Heart right ventricle (tissue), 16 donors: ENCODE measurements at regions not wholly inside any gene's neighbourhood (a gene's known extent, or its start where the extent isn't known, plus 50 kb on each side); places are given as distances from the start of the nearest gene placed in this dataset.

Experiments used
- ATAC-seq, 8 donors: fragments of 200-7000 bp; cut with Tn5 transposase; one replicate each; pipeline ENCODE4 v1.9.1; 2020; ENCODE audit warnings: mild to moderate bottlenecking in 8 of 8, moderate library complexity in 8 of 8, moderate number of reproducible peaks in 1 of 8
- DNase-seq, 2 donors: peaks; one replicate each; pipeline ENCODE4 v3.0.0-alpha.2; 2020
- H3K27ac ChIP-seq, 10 donors: fragments of 200-600 bp; sonication (generic) in 2 of 10; one replicate each; pipeline versions ENCODE4 v1.5.0 to v1.8.0; 2020 to 2022; ENCODE audit warnings: mild to moderate bottlenecking in 3 of 10
- H3K27me3 ChIP-seq, 7 donors: fragments of 200-600 bp; one replicate each; pipeline ENCODE4 v1.8.0; 2021 to 2022; ENCODE audit warnings: mild to moderate bottlenecking in 2 of 7
- H3K36me3 ChIP-seq, 9 donors: fragments of 200-600 bp; sonication (generic) in 1 of 9; one replicate each; pipeline versions ENCODE4 v1.5.0 to v1.8.0; 2020 to 2022; ENCODE audit warnings: mild to moderate bottlenecking in 2 of 9
- H3K4me1 ChIP-seq, 9 donors: fragments of 200-600 bp; sonication (generic) in 1 of 9; one replicate each; pipeline versions ENCODE4 v1.5.0 to v1.8.0; 2020 to 2022; ENCODE audit warnings: mild to moderate bottlenecking in 4 of 9
- H3K4me3 ChIP-seq, 10 donors: fragments of 200-600 bp; sonication (generic) in 2 of 10; one replicate each; pipeline versions ENCODE4 v1.5.0 to v1.8.0; 2020 to 2022; ENCODE audit warnings: mild to moderate bottlenecking in 7 of 10, moderate library complexity in 2 of 10
- H3K9me3 ChIP-seq, 11 donors: fragments of 200-600 bp in 10 of 11; sonication (generic) in 2 of 11; one replicate each; pipeline versions ENCODE4 v1.5.0 to v1.8.0; 2013 to 2022; ENCODE audit warnings: mild to moderate bottlenecking in 2 of 11, control low read depth in 1 of 11, moderate library complexity in 1 of 11
- CTCF ChIP-seq, 9 donors: fragments of 200-600 bp; sonication (generic) in 2 of 9; IDR thresholded peaks; one replicate each; pipeline versions ENCODE4 v1.5.0 to v1.8.0; 2021 to 2022; ENCODE audit warnings: antibody characterized with exemption in 9 of 9, mild to moderate bottlenecking in 5 of 9, moderate library complexity in 1 of 9
- WGBS, 2 donors: extraction: QIAGEN DNeasy Blood & Tissue Kit; methylation state at CpG; one replicate each; pipeline ENCODE4 v1.1.7; 2013; ENCODE audit warnings: inconsistent platforms in 1 of 2; 5-methylcytosine and 5-hydroxymethylcytosine counted together
- intact Hi-C, 10 donors: fragments of 100-400 bp; cut with DNase I; formaldehyde crosslinking; loops; one replicate each; pipeline versions ENCODE4 v1.11.1 to v1.14.2; 2022
- donor health status: Arrhythmogenic right ventricular cardiomyopathy.
- donor health status: ischemic (EF 13 %, LVEDD 7.1; RV severe dilation, severe dysfunction).
- donor health status: healthy with polysubstance abuse.
- donor health status: DM: no; HTN: yes; CAD: no.
- donor health status: DM: no; HTN: no; CAD: no.
- donor health status: ischemic (EF 25% LVEDD 6.9; RV normal size, moderate dysfunction).
- donor health status: ischemic (EF 25% LVEDD 5.7; RV mildly dilated, moderate dysfunction).
- donor health status: healthy.
- donor health status: DM: yes; HTN: yes; CAD: no.
- donor health status: Ischemic cardiomyopathy.
- donor health status: ischemic (EF 35%, LVEDD 5.7; RV mildly dilated, moderate dysfunction).
- donor health status: nonischemic (EF 11% LVEDD 7.7; RV severe dilation, severe dysfunction).
- donor health status: DM: yes; HTN: yes; CAD: no.
- donor health status: PGD.
- donor health status: ischemic (EF 29% LVEDD 5.4; RV normal size, mild dysfunction).
- donor health status: nonischemic (EF 23%, LVEDD 6.1; RV moderate dilation, normal function).

GRCh38 chr5:77157732-77158532 lies 52.5 kb upstream of the PDE8B start:
- 34 to 36% methylated on average over 5 of the region's 5 CpGs for WGBS, 2 donors
- ATAC-seq, result peak in 5 of 8 donors; percentile 48 to 88 (median 61)

GRCh38 chr5:77156379-77156778 lies 54.1 kb upstream of the PDE8B start:
- Histone ChIP-seq H3K9me3 (peaks cover 0 to 4% (median 0%) of the 10 kb centered on the region in 11 donors), H3K4me3 (no peak overlapping the region), H3K27ac (no peak overlapping the region), H3K36me3 (no peaks in the 10 kb centered on the region), H3K27me3 (no peaks in the 10 kb centered on the region), H3K4me1 (peaks cover 0 to 15% (median 4%) of the 10 kb centered on the region in 9 donors)
- TF ChIP-seq CTCF (IDR thresholded peaks at IDR 0.05), result no peak
- ATAC-seq, result no peak
- no peak for DNase-seq
- WGBS, 2 donors, result 84 to 89% methylated on average over 3 of the region's 3 CpGs
- intact Hi-C loops, result no loop called here

More at GRCh38 chr5:77157732-77158532, 52.5 kb upstream of the PDE8B start:
- peak overlapping the region in 4 of 10 donors; percentile 26 to 77 (median 39) for H3K27ac ChIP-seq
- intact Hi-C loops, result no loop called here
- no peak overlapping the region for H3K4me3 ChIP-seq
- no peaks in the 10 kb centered on the region for H3K27me3 ChIP-seq
- H3K4me1 ChIP-seq, result peaks cover 0 to 15% (median 4%) of the 10 kb centered on the region in 9 donors
- no peak for TF ChIP-seq CTCF (IDR thresholded peaks at IDR 0.05)
- no peak for DNase-seq
- H3K36me3 ChIP-seq, result no peaks in the 10 kb centered on the region
- peaks cover 0 to 8% (median 0%) of the 10 kb centered on the region in 11 donors for H3K9me3 ChIP-seq

DNA sequence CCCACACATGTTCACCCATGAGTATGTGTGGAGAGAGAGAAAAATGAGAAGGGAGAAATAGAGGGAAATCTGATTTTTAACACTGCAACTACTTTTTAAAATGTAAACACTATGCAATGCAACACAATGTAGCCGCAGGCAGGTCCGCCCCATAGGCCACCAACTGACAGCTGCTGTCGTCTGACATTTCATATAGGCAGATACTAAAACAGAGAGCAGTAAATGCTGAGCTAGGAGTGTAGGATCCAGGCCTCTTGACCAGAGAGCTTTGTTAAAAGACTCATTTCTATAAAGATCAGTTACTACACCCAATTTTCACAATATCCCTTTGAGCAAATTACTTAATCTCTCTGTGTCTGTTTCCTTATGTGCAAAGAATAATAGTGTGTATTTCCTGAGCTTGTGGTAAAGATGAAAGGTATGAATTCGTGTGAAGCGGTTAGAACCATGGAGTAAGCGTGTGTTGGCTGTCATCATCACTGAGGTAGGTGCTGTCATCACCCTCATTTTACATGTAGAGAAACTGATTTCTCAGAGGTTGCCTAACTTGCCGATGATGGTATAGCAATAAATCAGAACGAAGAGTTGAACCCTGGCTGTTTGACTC lies 55.2 kb upstream of the PDE8B start:
- no peak overlapping the region for H3K4me3 ChIP-seq
- intact Hi-C loops, result no loop called here
- TF ChIP-seq CTCF (IDR thresholded peaks at IDR 0.05), result no peak

DNA sequence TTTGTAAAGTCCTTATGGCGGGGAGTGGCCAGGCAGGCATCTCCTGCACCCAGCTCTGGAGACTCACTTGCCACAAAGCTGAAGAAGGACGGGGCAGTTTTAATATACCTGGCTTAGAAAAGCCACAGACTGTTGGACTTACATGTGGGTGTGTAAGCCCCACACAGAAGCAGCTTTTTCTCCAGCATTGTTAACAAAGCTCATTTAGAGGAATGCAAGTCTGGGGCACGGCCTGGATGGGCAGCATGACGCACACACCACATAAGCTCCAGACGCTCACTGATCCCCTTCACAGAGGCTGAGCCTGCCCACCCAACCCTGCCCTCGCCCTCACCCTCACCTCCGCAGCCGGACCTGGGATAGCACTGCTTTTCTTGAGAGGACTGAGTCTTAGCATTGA lies 58.0 kb upstream of the PDE8B start:
- ATAC-seq (no peak), DNase-seq (no peak)
- H3K36me3 ChIP-seq, result no peaks in the 10 kb centered on the region
- no peaks in the 10 kb centered on the region for H3K27me3 ChIP-seq
- intact Hi-C loops, result no loop called here
- H3K4me1 ChIP-seq, result peaks cover 0 to 7% (median 0%) of the 10 kb centered on the region in 9 donors
- no peak overlapping the region for H3K4me3 ChIP-seq
- H3K27ac ChIP-seq, result no peak overlapping the region
- no peaks in the 10 kb centered on the region for H3K9me3 ChIP-seq
- TF ChIP-seq CTCF (IDR thresholded peaks at IDR 0.05), result no peak
- WGBS, 2 donors, result 89 to 93% methylated on average over 8 of the region's 8 CpGs

More for the DNA sequence above, 55.2 kb upstream of the PDE8B start:
- no peaks in the 10 kb centered on the region for H3K36me3 ChIP-seq
- 87 to 92% methylated on average over 8 of the region's 8 CpGs for WGBS, 2 donors
- H3K27me3 ChIP-seq, result no peaks in the 10 kb centered on the region
- DNase-seq, result no peak
- H3K9me3 ChIP-seq, result no peaks in the 10 kb centered on the region
- peaks cover 0 to 15% (median 4%) of the 10 kb centered on the region in 9 donors for H3K4me1 ChIP-seq
- no peak overlapping the region for H3K27ac ChIP-seq
- ATAC-seq, result no peak
